Esophagus muscularis mucosa (tissue), 4 donors: ENCODE measurements at regions not wholly inside any gene's neighbourhood (a gene's known extent, or its start where the extent isn't known, plus 50 kb on each side); places are given as distances from the start of the nearest gene placed in this dataset.

Experiments used
- DNase-seq: peaks from one replicate; pipeline ENCODE4 v3.0.0-alpha.2; 2017; ENCODE audit errors: extremely low spot score
- H3K27ac ChIP-seq, 4 donors: fragments of 200-600 bp; sonication (generic); replicated peaks in 1 of 4; 1 replicate in 3 of 4; 2 replicates in 1 of 4; pipeline ENCODE4 v1.5.1; 2016 to 2019; ENCODE audit warnings: mild to moderate bottlenecking in 1 of 4
- H3K27me3 ChIP-seq, 4 donors: fragments of 200-600 bp; sonication (generic); one replicate each; pipeline versions ENCODE4 v1.5.1 to v1.6.0; 2016 to 2019
- H3K36me3 ChIP-seq, 4 donors: fragments of 200-600 bp; sonication (generic); one replicate each; pipeline ENCODE4 v1.5.1; 2016 to 2019
- H3K4me1 ChIP-seq, 4 donors: fragments of 200-600 bp; sonication (generic); one replicate each; pipeline ENCODE4 v1.5.1; 2016 to 2019
- H3K4me3 ChIP-seq, 4 donors: fragments of 200-600 bp; sonication (generic); 1 replicate in 2 of 4; 2 replicates in 2 of 4; pipeline ENCODE4 v1.5.1; 2016 to 2019; ENCODE audit warnings: mild to moderate bottlenecking in 4 of 4, moderate library complexity in 1 of 4
- H3K9me3 ChIP-seq, 4 donors: fragments of 200-600 bp; sonication (generic); 1 replicate in 3 of 4; 2 replicates in 1 of 4; pipeline ENCODE4 v1.5.1; 2016 to 2019
- CTCF ChIP-seq, 3 experiments: fragments of 200-600 bp in 2 of 3; fragments of 450-650 bp in 1 of 3; sonication (generic) in 2 of 3; IDR thresholded peaks; one replicate each; pipeline ENCODE4 v1.5.1; 2017 to 2019; ENCODE audit warnings: antibody characterized with exemption in 3 of 3, mild to moderate bottlenecking in 2 of 3, moderate library complexity in 1 of 3
- EP300 ChIP-seq: sonication (generic); formaldehyde crosslinking; IDR thresholded peaks from one replicate; pipeline ENCODE4 v1.6.1; 2017; ENCODE audit warnings: antibody characterized with exemption
- POLR2A ChIP-seq: fragments of 450-650 bp; IDR thresholded peaks from one replicate; pipeline ENCODE4 v1.6.1; 2017; ENCODE audit warnings: antibody characterized with exemption, moderate library complexity, mild to moderate bottlenecking, low read depth
- POLR2AphosphoS5 ChIP-seq, 2 donors: sonication (generic); formaldehyde crosslinking; IDR thresholded peaks; one replicate each; pipeline ENCODE4 v1.6.1; 2017; ENCODE audit warnings: antibody characterized with exemption in 2 of 2
- WGBS: methylation state at CpG from one replicate; pipeline ENCODE4 v1.1.5; 2018; 5-methylcytosine and 5-hydroxymethylcytosine counted together
- intact Hi-C: fragments of 100-400 bp; cut with DNase I; formaldehyde crosslinking; loops from one replicate; pipeline ENCODE4 v1.15.1; 2023

DNA sequence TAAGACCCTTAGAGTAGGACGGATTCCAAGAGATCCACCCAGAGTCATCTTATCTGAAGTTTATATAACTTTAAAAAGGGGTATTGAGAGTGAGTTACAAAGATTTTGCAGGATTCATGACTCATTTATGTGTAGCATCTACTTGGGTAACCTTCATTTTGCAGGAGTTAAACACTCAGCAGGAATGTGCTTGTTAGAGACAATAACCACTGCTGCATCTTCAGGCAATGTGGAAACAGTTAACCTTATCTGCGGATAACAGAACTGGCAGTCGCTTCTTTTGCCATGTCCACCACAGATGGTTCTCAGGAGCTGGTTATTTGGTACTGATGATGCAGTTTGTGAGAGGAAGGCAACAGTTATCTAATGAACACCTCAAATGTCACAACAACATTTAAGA, 417.9 kb upstream of the DDI1 start:
- 89% methylated on average over 3 of the region's 3 CpGs for WGBS
- Histone ChIP-seq H3K36me3 (no peaks in the 10 kb centered on the region), H3K4me3 (no peak overlapping the region), H3K27ac (no peak overlapping the region), H3K9me3 (no peaks in the 10 kb centered on the region), H3K27me3 (no peaks in the 10 kb centered on the region), H3K4me1 (no peaks in the 10 kb centered on the region)
- no peak for DNase-seq
- no peak for TF ChIP-seq EP300
- TF ChIP-seq CTCF (IDR thresholded peaks at IDR 0.05) = no peak
- TF ChIP-seq POLR2AphosphoS5 (IDR thresholded peaks at IDR 0.05) = no peak
- TF ChIP-seq POLR2A = no peak
- intact Hi-C loops = no loop called here

DNA sequence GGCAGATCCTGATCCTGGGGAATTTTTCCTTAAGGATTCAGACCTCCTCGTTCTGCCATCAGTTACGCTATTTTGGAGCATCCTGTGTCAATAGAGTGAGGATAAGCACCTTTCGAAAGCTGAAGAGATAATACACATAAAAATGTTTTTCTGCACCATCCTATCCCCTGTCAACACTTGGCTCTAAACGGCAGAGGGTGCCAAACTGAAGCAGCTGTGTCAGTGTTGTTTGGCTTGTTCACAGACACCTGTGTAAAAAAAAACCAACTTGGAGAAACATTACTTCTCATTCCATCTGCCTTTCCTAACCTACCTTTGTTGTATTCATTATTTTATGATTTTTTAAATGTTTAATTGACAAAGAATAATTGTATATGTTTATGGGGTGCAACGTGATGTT, 417.0 kb upstream of the DDI1 start:
- TF ChIP-seq EP300 = no peak
- TF ChIP-seq POLR2AphosphoS5 (IDR thresholded peaks at IDR 0.05) = no peak
- no peak for TF ChIP-seq CTCF (IDR thresholded peaks at IDR 0.05)
- no peak for TF ChIP-seq POLR2A
- H3K27me3 ChIP-seq = no peaks in the 10 kb centered on the region
- H3K4me1 ChIP-seq = no peaks in the 10 kb centered on the region
- DNase-seq = no peak
- H3K27ac ChIP-seq = no peak overlapping the region
- H3K36me3 ChIP-seq = no peaks in the 10 kb centered on the region
- intact Hi-C loops = no loop called here
- no peaks in the 10 kb centered on the region for H3K9me3 ChIP-seq
- H3K4me3 ChIP-seq = no peak overlapping the region
- WGBS = 61% methylated on average over 5 of the region's 5 CpGs

- intact Hi-C loops = no loop called here
- H3K36me3 ChIP-seq = no peaks in the 10 kb centered on the region
- H3K9me3 ChIP-seq = no peaks in the 10 kb centered on the region
- no peaks in the 10 kb centered on the region for H3K4me1 ChIP-seq
- H3K27me3 ChIP-seq = no peaks in the 10 kb centered on the region
- no peak overlapping the region for H3K4me3 ChIP-seq
- no peak overlapping the region for H3K27ac ChIP-seq
- 60% methylated on average over 2 of the region's 2 CpGs for WGBS
- no peak for TF ChIP-seq CTCF (IDR thresholded peaks at IDR 0.05)
- no peak for TF ChIP-seq EP300
- TF ChIP-seq POLR2AphosphoS5 (IDR thresholded peaks at IDR 0.05) = no peak
- no peak for TF ChIP-seq POLR2A
- no peak for DNase-seq
Observed at GRCh38 chr11:103619938-103620337, 416.5 kb upstream of the DDI1 start.

DNA sequence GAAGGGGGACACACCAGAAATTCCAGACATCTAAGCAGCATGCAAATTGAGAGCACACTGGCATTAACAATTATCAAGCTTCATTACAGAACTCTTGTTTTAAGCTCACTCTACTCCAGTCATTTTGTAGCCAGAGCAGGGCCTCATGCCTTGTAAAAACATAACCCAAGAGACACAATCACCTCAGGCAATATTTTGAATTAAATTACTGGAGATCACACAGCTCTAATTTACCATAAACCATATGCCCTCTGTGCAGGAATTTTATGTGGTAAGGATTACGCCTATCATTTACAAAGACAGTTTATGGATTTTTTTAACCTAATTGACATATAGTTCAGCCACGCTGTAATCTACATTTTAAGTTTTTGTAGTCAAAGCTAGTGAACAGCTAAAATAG, 414.1 kb upstream of the DDI1 start:
- Histone ChIP-seq H3K27me3 (no peaks in the 10 kb centered on the region), H3K4me3 (no peak overlapping the region), H3K36me3 (no peaks in the 10 kb centered on the region), H3K27ac (no peak overlapping the region), H3K9me3 (no peaks in the 10 kb centered on the region), H3K4me1 (no peaks in the 10 kb centered on the region)
- no peak for DNase-seq
- TF ChIP-seq EP300 = no peak
- no peak for TF ChIP-seq POLR2A
- TF ChIP-seq POLR2AphosphoS5 (IDR thresholded peaks at IDR 0.05) = no peak
- no peak for TF ChIP-seq CTCF (IDR thresholded peaks at IDR 0.05)
- intact Hi-C loops = no loop called here
- 96% methylated on average over 2 of the region's 2 CpGs for WGBS

- 77% methylated on average over 1 of the region's 1 CpG for WGBS
- Histone ChIP-seq H3K27me3 (no peaks in the 10 kb centered on the region), H3K4me3 (no peak overlapping the region), H3K27ac (no peak overlapping the region), H3K9me3 (no peaks in the 10 kb centered on the region), H3K4me1 (no peaks in the 10 kb centered on the region), H3K36me3 (no peaks in the 10 kb centered on the region)
- TF ChIP-seq CTCF (IDR thresholded peaks at IDR 0.05) = no peak
- no peak for TF ChIP-seq POLR2A
- TF ChIP-seq EP300 = no peak
- no peak for TF ChIP-seq POLR2AphosphoS5 (IDR thresholded peaks at IDR 0.05)
- intact Hi-C loops = no loop called here
- no peak for DNase-seq
Observed at GRCh38 chr11:103623933-103624332, 412.5 kb upstream of the DDI1 start.
